K562 (cell line): ENCODE measurements at regions not wholly inside any gene's neighbourhood (a gene's known extent, or its start where the extent isn't known, plus 50 kb on each side); places are given as distances from the start of the nearest gene placed in this dataset.

ENCODE experiments used
- ATAC-seq: fragments of 200-7000 bp; cut with Tn5 transposase; 3 replicates; pipeline ENCODE4 v1.9.1; 2020; ENCODE audit warnings: moderate library complexity
- BruUV-seq: library from RNA; stranded (reverse); fragments of 400-500 nt; replicated peaks from 2 replicates; lab custom pipeline; 2021; lab: Mats Ljungman, UMichigan
- CTCF ChIA-PET: fragments of 300-600 bp; formaldehyde crosslinking; extraction: SDS; loops from one replicate; lab custom pipeline; 2021; ENCODE audit warnings: low intra/inter-chr PET ratio; lab: Yijun Ruan, JAX
- POLR2A ChIA-PET: fragments of 300-600, 350-650 bp; sonication (Branson Sonifier 250); formaldehyde crosslinking; extraction: SDS; loops from one replicate; lab custom pipeline; 2021; ENCODE audit warnings: antibody characterized with exemption, inconsistent platforms; lab: Yijun Ruan, JAX
- DNase-seq, 4 experiments: peaks; one replicate each; pipeline versions ENCODE4 v3.0.0 to v3.0.0-alpha.2; 2011 to 2018; ENCODE audit warnings: low spot score in 3 of 4, mixed read lengths in 3 of 4; ENCODE audit errors: extremely low read depth in 1 of 4
- FAIRE-seq: peaks from 2 replicates; lab custom pipeline; 2011; peaks lifted over from hg19 to GRCh38; lab: Jason Lieb, UNC
- H2AFZ ChIP-seq: 2 replicates; pipeline ENCODE4 v1.6.0; 2011; ENCODE audit warnings: low read depth, low read length, control low read depth, inconsistent platforms
- H3K27ac ChIP-seq: fragments of 200-600 bp; 3 replicates; pipeline ENCODE4 v1.8.0; 2011; ENCODE audit warnings: low read depth, mild to moderate bottlenecking, control low read depth, inconsistent platforms, low read length, moderate library complexity, mixed read lengths; ENCODE audit errors: extremely low read depth
- H3K27me3 ChIP-seq, 2 experiments: fragments of 300-600 bp in 1 of 2; 2 replicates in 1 of 2; 3 replicates in 1 of 2; pipeline versions ENCODE4 v1.6.0 to v1.8.0; 2011; ENCODE audit warnings: inconsistent platforms in 2 of 2, low read length in 2 of 2, mild to moderate bottlenecking in 1 of 2, mixed read lengths in 1 of 2, moderate library complexity in 1 of 2; ENCODE audit not compliant: control insufficient read depth in 2 of 2, insufficient read depth in 2 of 2
- H3K36me3 ChIP-seq: fragments of 300-600 bp; 3 replicates; pipeline ENCODE4 v1.8.0; 2011; ENCODE audit warnings: mild to moderate bottlenecking, low read length, inconsistent platforms; ENCODE audit not compliant: control insufficient read depth, insufficient read depth
- H3K4me1 ChIP-seq, 2 experiments: fragments of 200-600 bp in 1 of 2; replicated peaks in 1 of 2; 2 replicates in 1 of 2; 3 replicates in 1 of 2; pipeline versions ENCODE4 v1.5.1 to v1.8.0; 2011; ENCODE audit warnings: inconsistent platforms in 2 of 2, low read length in 2 of 2, mild to moderate bottlenecking in 1 of 2, mixed read lengths in 1 of 2, moderate library complexity in 1 of 2; ENCODE audit not compliant: control insufficient read depth in 2 of 2, insufficient read depth in 2 of 2
- H3K4me2 ChIP-seq: 2 replicates; pipeline ENCODE4 v1.6.1; 2011; ENCODE audit warnings: low read length, control low read depth, inconsistent platforms, mixed read lengths; ENCODE audit not compliant: insufficient read depth
- H3K4me3 ChIP-seq: fragments of 200-600 bp; sonication (generic), shearing (Covaris generic); 2 replicates; pipeline ENCODE4 v1.5.1; 2016; ENCODE audit warnings: control low read depth, inconsistent platforms
- H3K79me2 ChIP-seq: fragments of 200-600 bp; 3 replicates; pipeline ENCODE4 v1.8.0; 2011; ENCODE audit warnings: low read length, inconsistent platforms; ENCODE audit not compliant: control insufficient read depth, insufficient read depth
- H3K9ac ChIP-seq, 2 experiments: 2 replicates each; pipeline versions ENCODE4 v1.6.0 to v1.6.1; 2011; ENCODE audit warnings: low read depth in 2 of 2, low read length in 2 of 2, control low read depth in 1 of 2, inconsistent platforms in 1 of 2, mild to moderate bottlenecking in 1 of 2, mixed read lengths in 1 of 2; ENCODE audit not compliant: insufficient read depth in 1 of 2
- H3K9me1 ChIP-seq: one replicate; pipeline ENCODE4 v1.6.0; 2011; ENCODE audit warnings: inconsistent platforms, mild to moderate bottlenecking, low read length, moderate library complexity; ENCODE audit not compliant: control insufficient read depth, insufficient read depth
- H3K9me3 ChIP-seq: replicated peaks from 2 replicates; pipeline ENCODE4 v1.5.1; 2011; ENCODE audit warnings: low read depth, low read length, inconsistent platforms; ENCODE audit not compliant: control insufficient read depth, insufficient read depth
- H4K20me1 ChIP-seq: replicated peaks from 2 replicates; pipeline ENCODE4 v1.6.1; 2011; ENCODE audit warnings: low read length, inconsistent platforms, mixed read lengths; ENCODE audit not compliant: control insufficient read depth, insufficient read depth
- ARID3B ChIP-seq: fragments of 250-450 bp; sonication (Bioruptor Pico); IDR thresholded peaks from 2 replicates; pipeline ENCODE4 v1.4.0; 2020; ENCODE audit warnings: borderline replicate concordance
- ESRRA ChIP-seq: fragments of 450-650 bp; IDR thresholded peaks from 2 replicates; pipeline ENCODE4 v1.6.1; 2014; ENCODE audit warnings: low read depth, mild to moderate bottlenecking, moderate library complexity, borderline replicate concordance
- JUNB ChIP-seq: fragments of 450-650 bp; formaldehyde crosslinking; conservative IDR thresholded peaks from 2 replicates; pipeline ENCODE4 v1.4.0; 2020; ENCODE audit warnings: mild to moderate bottlenecking
- KDM1A ChIP-seq, 2 experiments: fragments of 450-650 bp; IDR thresholded peaks; 2 replicates each; pipeline ENCODE4 v1.6.1; 2016; ENCODE audit warnings: mild to moderate bottlenecking in 2 of 2
- NR4A1 ChIP-seq, 2 experiments: fragments of 250-450 bp in 1 of 2; fragments of 450-650 bp in 1 of 2; sonication (Bioruptor Pico) in 1 of 2; IDR thresholded peaks; 2 replicates each; pipeline versions ENCODE4 v1.4.0 to v1.6.1; 2016 to 2020; ENCODE audit warnings: mild to moderate bottlenecking in 2 of 2, missing compliant biosample characterization in 1 of 2, missing genetic modification characterization in 1 of 2, moderate library complexity in 1 of 2
- POLR2AphosphoS2 ChIP-seq: IDR thresholded peaks from 2 replicates; pipeline ENCODE4 v1.6.1; 2012; ENCODE audit warnings: low read length, improper control_type of control experiment
- WGBS: fragments of 100-300 bp; shearing (Covaris generic); methylation state at CpG from one replicate; pipeline ENCODE4 v1.1.6; 2016; ENCODE audit warnings: low coverage, mixed read lengths; ENCODE audit not compliant: insufficient coverage; ENCODE audit errors: missing lambda C conversion rate; 5-methylcytosine and 5-hydroxymethylcytosine counted together
- in situ Hi-C: fragments of 300-500 bp; cut with MboI; formaldehyde crosslinking; loops from 4 replicates; pipeline ENCODE4 v1.15.0; 2018; ENCODE audit warnings: inconsistent platforms, mixed read lengths
- intact Hi-C: fragments of 100-400 bp; cut with micrococcal nuclease; formaldehyde crosslinking; loops from 2 replicates; pipeline ENCODE4 v1.14.2; 2022

- H3K9ac ChIP-seq = no peak overlapping the region
Observed at GRCh38 chr14:103191844-103192243, 68.6 kb downstream of the TNFAIP2 start.

More at GRCh38 chr14:103191844-103192243, 68.6 kb downstream of the TNFAIP2 start:
- H2AFZ ChIP-seq = no peak overlapping the region
- TF ChIP-seq KDM1A (IDR thresholded peaks at IDR 0.05) = no peak
- TF ChIP-seq ESRRA = no peak
- TF ChIP-seq JUNB (CRISPR knock-in tag) = no peak
- TF ChIP-seq POLR2AphosphoS2 = no peak
- TF ChIP-seq NR4A1 (CRISPR knock-in tag; IDR thresholded peaks at IDR 0.05) = no peak
- TF ChIP-seq NR4A1 (tag; IDR thresholded peaks at IDR 0.05) = no peak
- TF ChIP-seq ARID3B (CRISPR knock-in tag) = no peak
- no CpG with 5 or more reads among the region's 3 CpGs for WGBS
- in situ Hi-C loops (no loop called here), intact Hi-C loops (no loop called here)
- no peak overlapping the region for H3K4me3 ChIP-seq
- FAIRE-seq = no peak
- no peak overlapping the region for H3K27ac ChIP-seq
- H3K79me2 ChIP-seq = no peaks in the 10 kb centered on the region
- H3K4me2 ChIP-seq = no peak overlapping the region
- no peaks in the 10 kb centered on the region for H4K20me1 ChIP-seq
- BruUV-seq = no TSS peak
- peaks cover 0 to 8% of the 10 kb centered on the region in 2 experiments; a peak in 4 of 5 replicates for H3K4me1 ChIP-seq
- no peaks in the 10 kb centered on the region for H3K36me3 ChIP-seq
- ChIA-PET CTCF (no interaction called here), POLR2A (no interaction called here)
- H3K27me3 ChIP-seq = no peaks in the 10 kb centered on the region
- no peak for ATAC-seq
- DNase-seq = no peak
- no peaks in the 10 kb centered on the region for H3K9me1 ChIP-seq
- H3K9me3 ChIP-seq = 0 out of 2 replicates have a peak, but pooled peaks cover 2% of the 10 kb centered on the region
